Activated naive CD8-positive, alpha-beta T cell treated with anti-CD3 and anti-CD28 coated beads, Interleukin-2, amount 10 ng/mL, durations not matched to agents 7 days and 5 days (primary cell): ENCODE measurements at regions not wholly inside any gene's neighbourhood (a gene's known extent, or its start where the extent isn't known, plus 50 kb on each side); places are given as distances from the start of the nearest gene placed in this dataset.

Experiments
- ATAC-seq: fragments of 150-1000 bp; cut with Tn5 transposase; one replicate; pipeline ENCODE4 v1.10.0; 2021; ENCODE audit warnings: low read depth, moderate library complexity
- POLR2A ChIA-PET: fragments of 350-600 bp; sonication (Branson Sonifier 250); formaldehyde crosslinking; loops from one replicate; lab custom pipeline; 2021; ENCODE audit warnings: antibody characterized with exemption; lab: Charles Lee
- DNase-seq: peaks from one replicate; pipeline ENCODE4 v3.0.0; 2021
- H3K27ac Mint-ChIP-seq: one replicate; pipeline ENCODE4 v1.8.0; 2022; ENCODE audit warnings: mild to moderate bottlenecking, mixed read lengths
- H3K27me3 Mint-ChIP-seq: one replicate; pipeline ENCODE4 v1.8.0; 2022; ENCODE audit warnings: mild to moderate bottlenecking, moderate library complexity, mixed read lengths
- H3K36me3 Mint-ChIP-seq: one replicate; pipeline ENCODE4 v1.8.0; 2021; ENCODE audit warnings: mild to moderate bottlenecking, mixed read lengths
- H3K4me1 Mint-ChIP-seq: one replicate; pipeline ENCODE4 v1.8.0; 2021; ENCODE audit warnings: mixed read lengths
- H3K4me3 Mint-ChIP-seq: one replicate; pipeline ENCODE4 v1.8.0; 2022; ENCODE audit warnings: mild to moderate bottlenecking, moderate library complexity, mixed read lengths
- H3K9me3 Mint-ChIP-seq: one replicate; pipeline ENCODE4 v1.8.0; 2021; ENCODE audit warnings: mixed read lengths

DNA sequence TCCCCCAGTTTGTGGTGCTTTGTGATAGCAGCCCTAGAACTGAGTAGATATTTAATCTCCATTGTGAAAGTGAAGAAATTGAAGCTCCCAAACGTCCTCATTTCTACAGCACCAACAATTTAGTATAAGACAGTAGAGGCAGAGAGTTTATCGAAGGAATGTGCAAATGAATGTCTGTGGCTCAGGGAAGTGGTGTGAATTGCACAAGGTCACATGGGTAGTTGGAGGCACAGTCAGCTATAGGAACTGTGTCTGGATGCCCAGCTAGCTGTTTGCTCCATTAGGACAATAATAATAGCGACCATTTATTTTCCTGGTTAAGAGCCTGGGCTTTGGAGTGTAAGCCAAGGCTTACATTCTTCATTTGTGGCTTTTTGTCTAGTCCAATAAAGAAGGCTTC is 144.4 kb upstream of the USP24 start:
- POLR2A ChIA-PET: no interaction called here

DNA sequence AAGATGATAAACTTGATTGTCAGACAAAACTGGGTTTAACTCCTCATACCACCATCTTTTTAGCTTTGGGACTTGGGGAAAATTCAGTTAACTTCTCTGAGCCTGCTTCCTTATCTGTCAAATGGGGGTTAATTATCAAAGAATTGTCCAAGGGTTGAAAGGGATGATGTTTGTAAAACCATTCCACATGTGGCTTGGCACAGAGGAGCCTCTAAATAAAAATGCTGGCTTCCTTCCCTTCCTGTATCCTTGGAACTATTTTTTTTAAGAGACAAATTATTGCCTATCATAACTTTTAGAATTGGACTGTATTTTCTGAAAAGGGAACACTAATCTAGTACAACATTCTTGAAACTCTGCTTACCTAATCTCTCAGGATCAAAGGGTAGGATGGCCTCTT is 143.4 kb upstream of the USP24 start:
- ATAC-seq (no peak), DNase-seq (no peak)
- no peaks in the 10 kb centered on the region for H3K9me3 Mint-ChIP-seq
- no peak overlapping the region for H3K4me3 Mint-ChIP-seq
- no peak overlapping the region for H3K27ac Mint-ChIP-seq
- peaks cover 14% of the 10 kb centered on the region for H3K27me3 Mint-ChIP-seq
- H3K4me1 Mint-ChIP-seq: no peaks in the 10 kb centered on the region
- H3K36me3 Mint-ChIP-seq: no peaks in the 10 kb centered on the region
- POLR2A ChIA-PET: no interaction called here

More for the DNA sequence above, 144.4 kb upstream of the USP24 start:
- Mint-ChIP-seq H3K4me3 (no peak overlapping the region), H3K9me3 (no peaks in the 10 kb centered on the region), H3K27me3 (peaks cover 19% of the 10 kb centered on the region), H3K27ac (no peak overlapping the region), H3K4me1 (no peaks in the 10 kb centered on the region), H3K36me3 (no peaks in the 10 kb centered on the region)
- ATAC-seq (no peak), DNase-seq (no peak)

DNA sequence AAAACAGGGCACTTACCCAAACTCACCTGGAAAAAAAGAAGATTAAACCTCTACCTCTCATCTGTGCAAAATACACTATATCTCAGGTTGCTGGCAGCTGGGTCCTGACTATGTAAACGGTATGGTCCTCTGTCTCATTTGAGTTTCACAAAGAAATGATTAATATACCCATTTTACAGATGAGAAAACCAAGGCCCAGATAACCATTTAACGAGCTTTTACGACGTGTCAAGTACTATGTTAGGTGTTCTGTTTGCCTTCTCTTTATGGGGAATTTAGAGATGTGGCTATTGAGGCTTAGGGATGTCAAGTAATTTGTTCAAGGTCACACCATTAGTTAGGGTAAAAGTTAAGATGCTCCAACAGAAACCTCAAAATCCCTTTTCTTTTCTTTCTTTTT is 140.4 kb upstream of the USP24 start:
- Mint-ChIP-seq H3K4me1 (no peaks in the 10 kb centered on the region), H3K27ac (no peak overlapping the region), H3K36me3 (no peaks in the 10 kb centered on the region), H3K27me3 (peaks cover 12% of the 10 kb centered on the region), H3K9me3 (no peaks in the 10 kb centered on the region), H3K4me3 (no peak overlapping the region)
- POLR2A ChIA-PET: no interaction called here
- ATAC-seq (no peak), DNase-seq (no peak)

DNA sequence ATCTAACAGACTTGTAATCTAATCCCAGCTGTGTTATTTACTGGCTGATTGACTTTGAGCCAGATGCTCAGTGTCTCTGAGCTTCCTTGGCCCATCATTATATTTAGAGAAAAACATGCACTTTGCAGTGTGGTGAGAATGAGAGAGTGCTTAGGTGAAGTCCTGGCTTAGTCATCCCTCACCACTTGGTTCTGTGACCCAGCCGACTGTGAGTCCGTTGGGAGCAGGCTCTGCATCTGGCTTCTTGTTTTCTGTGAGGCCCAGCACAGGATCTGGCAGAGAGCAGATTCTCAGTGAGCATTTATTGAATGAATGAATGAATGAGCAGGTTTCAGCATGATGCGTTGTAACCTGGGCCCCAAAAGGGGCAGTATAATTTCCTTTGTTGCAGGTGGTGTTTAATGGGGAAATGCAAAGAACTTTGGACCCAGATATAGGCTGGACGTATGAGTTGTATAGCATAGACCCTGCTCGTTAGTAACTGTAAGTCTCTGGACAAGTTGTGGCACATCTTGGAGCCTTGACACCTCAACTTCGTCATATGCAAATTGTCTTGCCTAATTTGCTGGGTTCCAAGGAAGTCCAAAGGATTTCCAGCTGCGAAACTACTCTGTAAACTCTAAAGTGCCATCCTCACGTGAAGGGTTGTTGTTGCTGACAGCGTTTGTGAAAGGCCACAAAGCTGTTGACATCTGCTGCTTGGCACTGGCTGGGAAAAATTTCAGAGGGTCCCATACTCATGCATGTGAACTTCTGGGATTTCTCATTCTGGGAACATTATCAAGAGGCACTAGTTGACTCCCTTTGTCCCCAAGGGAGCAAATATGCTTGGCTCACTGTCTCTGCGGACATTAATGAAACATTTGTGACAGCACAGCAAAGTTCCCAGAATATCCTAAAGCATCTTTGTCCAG is 138.8 kb upstream of the USP24 start:
- Mint-ChIP-seq H3K27ac (no peak overlapping the region), H3K9me3 (no peaks in the 10 kb centered on the region), H3K4me1 (no peaks in the 10 kb centered on the region), H3K36me3 (no peaks in the 10 kb centered on the region), H3K27me3 (peaks cover 14% of the 10 kb centered on the region), H3K4me3 (no peak overlapping the region)
- POLR2A ChIA-PET: no interaction called here
- DNase-seq (no peak), ATAC-seq (no peak)

DNA sequence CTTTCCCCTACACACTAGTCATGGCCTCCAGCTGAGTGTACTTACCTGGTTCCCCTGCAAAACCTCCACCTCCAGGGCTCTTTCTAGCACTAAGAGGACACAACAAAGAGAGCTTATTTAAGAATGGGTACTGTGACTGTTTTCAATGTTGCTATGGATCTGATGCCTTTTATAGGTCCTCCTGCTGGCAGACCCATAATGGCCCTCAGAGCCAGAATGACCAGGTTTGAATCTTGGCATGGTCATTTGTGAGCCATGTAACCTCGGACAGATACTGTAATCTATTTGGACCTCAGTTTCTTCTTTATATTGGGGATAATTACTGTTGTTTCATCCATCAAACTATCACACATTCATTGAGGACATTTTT is 137.6 kb upstream of the USP24 start:
- Mint-ChIP-seq H3K4me1 (no peaks in the 10 kb centered on the region), H3K4me3 (no peak overlapping the region), H3K36me3 (no peaks in the 10 kb centered on the region), H3K9me3 (no peaks in the 10 kb centered on the region), H3K27me3 (peaks cover 9% of the 10 kb centered on the region), H3K27ac (no peak overlapping the region)
- ATAC-seq: no peak
- DNase-seq: no peak
- POLR2A ChIA-PET: interaction anchor here (0.6 kb wide), 1 partner anchor 21 kb away, joined by 3 read pairs; no protein-coding TSS in a partner anchor

DNA sequence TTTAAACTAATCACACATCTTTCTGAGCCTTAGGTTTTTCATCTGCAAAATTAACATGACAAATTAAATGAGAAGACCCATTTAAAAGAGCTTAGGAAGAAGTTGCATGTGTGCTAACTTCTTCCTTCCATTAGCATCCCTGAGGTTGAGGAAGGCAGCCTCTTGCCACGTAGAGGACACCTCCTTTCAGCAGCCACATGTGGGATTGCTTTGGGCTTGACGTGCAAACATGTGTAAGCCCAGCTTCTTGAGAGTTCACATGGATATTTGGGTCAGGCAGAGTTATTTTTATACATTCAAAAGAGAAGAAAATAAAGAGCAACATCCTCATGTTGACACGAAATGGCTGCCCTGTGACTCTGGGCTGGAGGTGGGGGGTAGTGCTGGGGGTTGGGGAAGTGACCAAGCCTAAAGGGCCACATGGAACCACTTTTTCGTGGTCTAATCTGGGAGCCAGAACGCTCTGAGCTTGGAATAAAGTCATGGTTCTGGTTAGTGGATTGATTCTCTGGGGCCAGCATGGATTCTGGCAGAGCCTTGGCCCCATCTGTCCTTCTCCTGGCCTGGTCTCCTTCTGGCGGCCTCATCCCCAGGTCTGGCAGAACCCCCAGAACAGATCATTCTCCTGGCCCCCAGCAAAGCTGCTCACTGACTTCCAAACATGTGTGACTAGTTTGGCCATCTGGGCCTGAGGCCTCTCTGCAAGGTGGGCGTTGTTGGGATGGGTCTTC is 137.1 kb upstream of the USP24 start:
- POLR2A ChIA-PET: no interaction called here
- peaks cover 7% of the 10 kb centered on the region for H3K27me3 Mint-ChIP-seq
- H3K27ac Mint-ChIP-seq: no peak overlapping the region
- no peak overlapping the region for H3K4me3 Mint-ChIP-seq
- DNase-seq (no peak), ATAC-seq (no peak)
- H3K9me3 Mint-ChIP-seq: no peaks in the 10 kb centered on the region
- H3K4me1 Mint-ChIP-seq: no peaks in the 10 kb centered on the region
- no peaks in the 10 kb centered on the region for H3K36me3 Mint-ChIP-seq

DNA sequence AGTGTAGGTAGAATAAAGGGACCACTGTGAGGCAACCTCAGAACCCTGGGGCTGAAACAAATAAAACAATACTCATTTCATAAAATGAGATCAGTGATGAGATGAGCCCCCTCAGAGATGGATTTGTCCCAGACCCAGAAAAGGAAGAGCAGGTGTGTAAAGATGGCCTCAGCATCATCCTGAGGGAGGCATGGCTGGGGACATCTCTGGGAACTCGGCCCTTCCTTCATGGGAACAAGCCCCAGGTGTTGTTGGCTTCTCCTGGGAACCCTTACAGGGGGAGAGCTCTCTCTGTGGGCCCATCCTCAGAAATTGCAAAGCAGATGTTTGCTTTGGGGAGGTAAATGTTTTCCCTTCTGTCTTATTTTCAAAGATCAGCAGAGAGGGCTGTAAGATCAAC is 133.2 kb upstream of the USP24 start:
- H3K27ac Mint-ChIP-seq: no peak overlapping the region
- DNase-seq (no peak), ATAC-seq (no peak)
- H3K36me3 Mint-ChIP-seq: no peaks in the 10 kb centered on the region
- peaks cover 8% of the 10 kb centered on the region for H3K27me3 Mint-ChIP-seq
- no peaks in the 10 kb centered on the region for H3K4me1 Mint-ChIP-seq
- POLR2A ChIA-PET: no interaction called here
- H3K4me3 Mint-ChIP-seq: no peak overlapping the region
- peaks cover 1% of the 10 kb centered on the region for H3K9me3 Mint-ChIP-seq

DNA sequence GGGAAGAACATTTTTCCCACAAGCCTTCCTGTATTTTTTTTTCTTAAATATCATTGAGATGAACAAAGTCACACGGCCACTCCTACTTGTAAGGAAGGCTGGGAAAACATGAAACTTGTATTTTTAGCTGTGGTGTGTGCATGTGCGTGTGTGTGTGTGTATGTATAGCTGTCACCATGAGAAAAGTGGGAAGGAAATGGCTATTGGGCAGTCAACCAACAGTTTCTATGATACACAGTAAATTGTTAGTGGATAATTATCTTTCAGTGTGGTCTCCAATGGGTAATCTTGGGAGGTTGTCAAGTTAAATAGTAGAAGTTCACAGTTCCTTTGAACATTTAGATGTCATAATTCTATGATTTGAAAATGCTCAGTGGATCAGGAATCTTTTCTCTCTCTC is 132.7 kb upstream of the USP24 start:
- H3K27ac Mint-ChIP-seq: no peak overlapping the region
- H3K9me3 Mint-ChIP-seq: peaks cover 1% of the 10 kb centered on the region
- DNase-seq (no peak), ATAC-seq (no peak)
- H3K36me3 Mint-ChIP-seq: no peaks in the 10 kb centered on the region
- no peaks in the 10 kb centered on the region for H3K4me1 Mint-ChIP-seq
- peaks cover 8% of the 10 kb centered on the region for H3K27me3 Mint-ChIP-seq
- POLR2A ChIA-PET: no interaction called here
- H3K4me3 Mint-ChIP-seq: no peak overlapping the region

DNA sequence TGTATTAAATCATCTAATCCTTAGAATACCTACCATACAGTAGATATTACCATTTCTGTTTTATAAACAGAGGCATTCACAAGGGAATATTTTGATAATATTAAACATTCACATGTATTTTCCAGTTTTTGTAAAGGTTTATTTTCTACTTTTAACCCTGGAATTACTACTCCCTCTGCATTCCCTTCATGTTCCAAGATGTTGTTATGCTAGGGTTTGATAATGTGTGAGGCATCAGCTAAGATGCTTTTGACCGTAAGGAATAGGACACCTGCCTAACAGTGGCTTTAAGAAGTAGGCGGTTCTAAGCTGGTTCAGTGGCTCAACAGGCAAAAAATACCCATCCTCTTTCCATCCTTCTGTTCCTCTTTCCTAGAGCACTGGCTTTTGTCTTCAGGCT is 131.9 kb upstream of the USP24 start:
- DNase-seq: no peak
- peaks cover 11% of the 10 kb centered on the region for H3K27me3 Mint-ChIP-seq
- H3K4me1 Mint-ChIP-seq: no peaks in the 10 kb centered on the region
- H3K27ac Mint-ChIP-seq: no peak overlapping the region
- no peak for ATAC-seq
- peaks cover 1% of the 10 kb centered on the region for H3K9me3 Mint-ChIP-seq
- no peaks in the 10 kb centered on the region for H3K36me3 Mint-ChIP-seq
- POLR2A ChIA-PET: no interaction called here
- H3K4me3 Mint-ChIP-seq: no peak overlapping the region

DNA sequence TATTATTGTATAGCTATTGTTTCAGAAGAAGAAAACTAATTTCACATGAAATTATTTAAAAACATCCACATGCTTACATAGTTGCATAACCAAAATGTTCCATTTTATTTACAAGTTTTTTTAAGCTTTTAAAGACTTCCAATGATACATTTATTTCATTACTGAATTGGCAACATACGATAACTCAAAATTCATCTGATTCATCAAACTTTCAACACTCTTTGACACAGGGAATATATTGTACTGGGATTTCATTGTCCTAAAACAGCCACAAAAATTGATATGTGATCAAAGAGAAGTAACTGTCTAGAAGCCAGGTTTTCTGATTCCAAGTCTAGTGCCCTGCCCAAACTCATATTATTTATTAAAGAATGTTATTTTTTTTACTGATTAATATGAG is 131.4 kb upstream of the USP24 start:
- peaks cover 1% of the 10 kb centered on the region for H3K9me3 Mint-ChIP-seq
- H3K4me3 Mint-ChIP-seq: no peak overlapping the region
- peaks cover 8% of the 10 kb centered on the region for H3K27me3 Mint-ChIP-seq
- H3K27ac Mint-ChIP-seq: no peak overlapping the region
- POLR2A ChIA-PET: no interaction called here
- no peak for DNase-seq
- no peaks in the 10 kb centered on the region for H3K4me1 Mint-ChIP-seq
- no peaks in the 10 kb centered on the region for H3K36me3 Mint-ChIP-seq
- ATAC-seq: no peak

DNA sequence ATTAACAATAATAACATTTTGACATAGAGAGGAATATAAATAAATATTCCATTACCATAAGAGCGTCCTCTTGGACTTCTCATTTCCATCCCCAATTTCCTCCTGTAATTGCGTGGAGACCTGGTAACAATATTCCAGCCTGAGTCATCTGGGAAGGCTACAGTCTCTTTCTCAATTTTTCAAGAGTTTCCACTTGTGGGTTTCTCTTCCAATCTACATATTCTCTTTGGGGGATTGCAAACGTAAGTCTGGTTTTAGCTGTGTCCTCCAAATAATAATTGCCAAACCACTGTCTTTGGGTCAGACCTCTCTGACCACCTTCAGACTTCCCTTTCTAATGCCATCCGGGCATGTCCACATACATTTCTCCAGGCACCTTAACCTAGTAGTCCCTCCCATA is 124.5 kb upstream of the USP24 start:
- Mint-ChIP-seq H3K4me3 (no peak overlapping the region), H3K27me3 (peaks cover 15% of the 10 kb centered on the region), H3K36me3 (no peaks in the 10 kb centered on the region), H3K9me3 (peaks cover 3% of the 10 kb centered on the region), H3K27ac (no peak overlapping the region), H3K4me1 (no peaks in the 10 kb centered on the region)
- POLR2A ChIA-PET: no interaction called here
- ATAC-seq (no peak), DNase-seq (no peak)

DNA sequence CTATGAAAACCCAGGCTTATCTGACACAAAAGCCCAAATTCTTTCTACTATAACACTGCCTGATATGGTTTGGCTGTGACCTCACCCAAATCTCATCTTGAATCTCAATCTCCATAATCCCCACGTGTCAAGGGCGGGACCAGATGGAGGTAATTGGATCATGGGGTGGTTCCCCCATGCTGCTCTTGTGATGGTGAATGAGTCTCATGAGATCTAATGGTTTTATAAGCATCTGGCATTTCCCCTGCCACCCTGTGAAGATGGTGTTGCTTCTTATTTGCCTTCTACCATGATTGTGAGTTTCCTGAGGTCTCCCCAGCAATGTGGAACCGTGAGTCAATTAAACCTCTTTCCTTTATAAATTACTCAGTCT is 123.3 kb upstream of the USP24 start:
- DNase-seq (no peak), ATAC-seq (no peak)
- no peak overlapping the region for H3K27ac Mint-ChIP-seq

DNA sequence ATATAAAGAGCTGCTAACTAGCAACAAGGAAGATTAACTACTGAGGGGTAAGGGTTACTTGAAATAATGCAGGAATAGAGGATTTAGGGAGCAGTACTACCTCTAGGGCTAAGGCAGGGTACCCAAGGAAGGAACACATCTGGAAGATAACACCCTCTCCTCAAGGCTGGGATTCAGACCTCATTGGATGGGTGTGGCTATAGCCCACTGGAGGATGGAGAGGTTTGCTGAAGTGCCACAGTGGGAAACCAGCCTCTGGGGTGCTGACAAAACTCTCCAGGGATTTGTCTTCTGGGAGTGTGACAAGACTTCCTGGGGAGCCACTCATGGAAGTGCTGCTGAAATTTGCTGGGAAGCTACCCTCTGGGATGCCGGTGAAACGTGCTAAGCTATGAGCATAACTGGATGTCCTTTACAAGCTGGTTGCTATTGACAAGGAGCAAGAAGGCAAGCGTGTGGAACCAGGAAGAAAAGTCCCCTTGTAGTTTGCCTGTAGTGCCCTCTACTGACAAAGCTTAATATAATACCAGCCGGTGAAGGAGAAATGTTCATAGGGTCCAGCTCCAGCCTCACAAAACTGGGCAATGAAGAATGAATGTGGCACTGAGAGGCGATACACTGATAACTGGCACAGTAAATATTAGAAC is 122.8 kb upstream of the USP24 start:
- no peak overlapping the region for H3K4me3 Mint-ChIP-seq
- peak; percentile 30 for ATAC-seq
- no peak overlapping the region for H3K27ac Mint-ChIP-seq
- no peaks in the 10 kb centered on the region for H3K36me3 Mint-ChIP-seq
- H3K9me3 Mint-ChIP-seq: peaks cover 3% of the 10 kb centered on the region
- H3K27me3 Mint-ChIP-seq: peaks cover 13% of the 10 kb centered on the region
- POLR2A ChIA-PET: no interaction called here
- peaks cover 10% of the 10 kb centered on the region for H3K4me1 Mint-ChIP-seq
- DNase-seq: no peak

More for the DNA sequence above, 123.3 kb upstream of the USP24 start:
- Mint-ChIP-seq H3K27me3 (peaks cover 13% of the 10 kb centered on the region), H3K4me3 (no peak overlapping the region), H3K4me1 (peaks cover 8% of the 10 kb centered on the region), H3K36me3 (no peaks in the 10 kb centered on the region), H3K9me3 (peaks cover 3% of the 10 kb centered on the region)
- POLR2A ChIA-PET: no interaction called here
